Small intestine (tissue), 7 donors: ENCODE measurements at regions not wholly inside any gene's neighbourhood (a gene's known extent, or its start where the extent isn't known, plus 50 kb on each side); places are given as distances from the start of the nearest gene placed in this dataset.

Experiments used
- DNase-seq, 2 donors: peaks; one replicate each; pipeline versions ENCODE4 v3.0.0 to v3.0.0-alpha.2; 2013
- FAIRE-seq: peaks from 2 replicates; lab custom pipeline; 2012; peaks lifted over from hg19 to GRCh38; lab: Jason Lieb, UNC
- H3K27ac ChIP-seq, 3 donors: one replicate each; pipeline ENCODE4 v1.5.1; 2013; ENCODE audit warnings: low read length in 2 of 3, mild to moderate bottlenecking in 2 of 3, control low read depth in 1 of 3, inconsistent platforms in 1 of 3, low read depth in 1 of 3, moderate library complexity in 1 of 3
- H3K27me3 ChIP-seq, 3 donors: one replicate each; pipeline ENCODE4 v1.6.1; 2013; ENCODE audit warnings: low read length in 3 of 3, inconsistent platforms in 1 of 3; ENCODE audit not compliant: control insufficient read depth in 3 of 3, insufficient read depth in 3 of 3
- H3K36me3 ChIP-seq, 3 donors: one replicate each; pipeline ENCODE4 v1.6.1; 2013; ENCODE audit warnings: low read length in 3 of 3, inconsistent platforms in 1 of 3, low read depth in 1 of 3, mild to moderate bottlenecking in 1 of 3, moderate library complexity in 1 of 3; ENCODE audit not compliant: control insufficient read depth in 3 of 3, insufficient read depth in 2 of 3
- H3K4me1 ChIP-seq, 3 donors: one replicate each; pipeline ENCODE4 v1.6.1; 2013; ENCODE audit warnings: low read length in 2 of 3, inconsistent platforms in 1 of 3, low read depth in 1 of 3, mild to moderate bottlenecking in 1 of 3, moderate library complexity in 1 of 3; ENCODE audit not compliant: control insufficient read depth in 3 of 3, insufficient read depth in 2 of 3
- H3K4me3 ChIP-seq, 3 donors: one replicate each; pipeline ENCODE4 v1.5.1; 2013; ENCODE audit warnings: low read length in 3 of 3, control low read depth in 1 of 3, inconsistent platforms in 1 of 3, low read depth in 1 of 3, mild to moderate bottlenecking in 1 of 3, moderate library complexity in 1 of 3
- H3K9me3 ChIP-seq, 2 donors: one replicate each; pipeline ENCODE4 v1.6.1; 2013; ENCODE audit warnings: low read depth in 1 of 2, low read length in 1 of 2; ENCODE audit not compliant: control insufficient read depth in 2 of 2, insufficient read depth in 1 of 2
- WGBS, 3 donors: extraction: QIAGEN DNeasy Blood & Tissue Kit; methylation state at CpG; one replicate each; pipeline ENCODE4 v1.1.7; 2013; 5-methylcytosine and 5-hydroxymethylcytosine counted together
- donor health status: healthy with polysubstance abuse.
- donor health status: control.
- donor health status: control.
- donor health status: Bipolar disorder and iron deficiency.
- donor health status: healthy.

- Histone ChIP-seq H3K27me3 (no peaks in the 10 kb centered on the region), H3K4me1 (no peaks in the 10 kb centered on the region), H3K36me3 (no peaks in the 10 kb centered on the region), H3K4me3 (no peak overlapping the region), H3K27ac (no peak overlapping the region), H3K9me3 (peaks cover 0 to 6% of the 10 kb centered on the region in 2 donors)
- 78 to 90% (median 79%) methylated on average over 1 of the region's 1 CpG for WGBS, 3 donors
- FAIRE-seq (no peak), DNase-seq (no peak)
Measured at GRCh38 chr4:175339100-175339707, 421.0 kb downstream of the ADAM29 start.

DNA sequence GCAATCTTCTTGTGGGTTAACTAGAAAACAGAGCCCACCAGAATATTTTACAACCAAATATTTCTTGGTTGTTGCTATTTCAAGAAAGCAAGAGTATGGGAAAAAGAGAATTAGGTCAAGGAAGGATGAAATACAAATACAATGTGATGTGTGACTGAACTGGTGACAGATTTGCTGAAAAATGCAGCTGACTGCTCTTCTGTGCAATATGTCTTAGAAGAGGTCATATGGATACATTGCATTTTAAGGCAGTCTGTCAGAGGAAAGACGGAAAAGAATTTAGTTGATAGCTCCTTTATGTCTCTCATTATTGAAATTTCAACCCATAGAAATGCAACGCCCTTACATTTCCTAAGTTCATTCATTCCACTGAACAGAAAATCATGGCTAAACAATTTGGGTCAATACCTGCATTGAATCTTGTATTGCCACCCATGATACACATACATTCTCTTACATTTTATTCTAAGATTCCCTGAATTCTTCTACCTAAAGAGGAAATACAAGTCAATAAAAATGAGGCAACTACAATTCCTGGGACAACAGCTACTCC is 423.1 kb downstream of the ADAM29 start:
- WGBS, 3 donors = 61 to 82% (median 77%) methylated on average over 2 of the region's 2 CpGs
- H3K27ac ChIP-seq = no peak overlapping the region
- H3K9me3 ChIP-seq = peaks cover 0 to 10% of the 10 kb centered on the region in 2 donors
- no peak overlapping the region for H3K4me3 ChIP-seq
- DNase-seq (no peak), FAIRE-seq (no peak)
- no peaks in the 10 kb centered on the region for H3K36me3 ChIP-seq
- H3K4me1 ChIP-seq = no peaks in the 10 kb centered on the region
- no peaks in the 10 kb centered on the region for H3K27me3 ChIP-seq

GRCh38 chr4:175346376-175346775 is 428.2 kb downstream of the ADAM29 start:
- DNase-seq (no peak), FAIRE-seq (no peak)
- no peak overlapping the region for H3K4me3 ChIP-seq
- H3K27ac ChIP-seq = no peak overlapping the region
- peaks cover 0 to 10% of the 10 kb centered on the region in 2 donors for H3K9me3 ChIP-seq
- no peaks in the 10 kb centered on the region for H3K4me1 ChIP-seq
- WGBS, 3 donors = 84 to 90% (median 87%) methylated on average over 2 of the region's 2 CpGs
- no peaks in the 10 kb centered on the region for H3K36me3 ChIP-seq
- H3K27me3 ChIP-seq = no peaks in the 10 kb centered on the region

GRCh38 chr4:175350246-175350645 is 432.1 kb downstream of the ADAM29 start:
- 81 to 83% (median 82%) methylated on average over 3 of the region's 3 CpGs for WGBS, 3 donors
- Histone ChIP-seq H3K36me3 (no peaks in the 10 kb centered on the region), H3K27ac (no peak overlapping the region), H3K9me3 (no peaks in the 10 kb centered on the region), H3K4me1 (no peaks in the 10 kb centered on the region), H3K4me3 (no peak overlapping the region), H3K27me3 (no peaks in the 10 kb centered on the region)
- no peak for DNase-seq
- no peak for FAIRE-seq

GRCh38 chr4:175351473-175351872 is 433.3 kb downstream of the ADAM29 start:
- Histone ChIP-seq H3K27me3 (no peaks in the 10 kb centered on the region), H3K4me1 (no peaks in the 10 kb centered on the region), H3K9me3 (no peaks in the 10 kb centered on the region), H3K4me3 (no peak overlapping the region), H3K27ac (no peak overlapping the region), H3K36me3 (no peaks in the 10 kb centered on the region)
- DNase-seq = no peak
- 70 to 87% (median 86%) methylated on average over 2 of the region's 2 CpGs for WGBS, 3 donors
- no peak for FAIRE-seq

DNA sequence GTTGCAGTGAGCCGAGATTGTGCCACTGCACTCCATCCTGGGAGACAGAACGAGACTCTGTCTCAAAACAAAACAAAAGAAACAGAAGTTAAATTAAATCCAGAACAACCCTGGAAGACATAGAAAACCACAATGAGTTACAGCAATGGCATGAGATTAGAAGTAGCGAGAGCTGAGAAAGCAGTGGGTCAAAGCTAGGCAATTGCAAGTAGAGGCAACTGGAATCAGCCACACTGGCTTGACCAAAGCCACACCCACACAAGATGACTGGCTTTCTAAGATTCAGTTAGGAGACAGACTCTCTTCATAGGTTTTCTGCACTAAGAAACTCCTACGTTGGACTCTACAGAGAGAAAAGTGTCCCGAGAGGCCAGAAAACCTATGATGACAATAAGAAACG is 443.0 kb downstream of the GPM6A start:
- 73 to 79% (median 75%) methylated on average over 6 of the region's 6 CpGs for WGBS, 3 donors
- no peaks in the 10 kb centered on the region for H3K9me3 ChIP-seq

DNA sequence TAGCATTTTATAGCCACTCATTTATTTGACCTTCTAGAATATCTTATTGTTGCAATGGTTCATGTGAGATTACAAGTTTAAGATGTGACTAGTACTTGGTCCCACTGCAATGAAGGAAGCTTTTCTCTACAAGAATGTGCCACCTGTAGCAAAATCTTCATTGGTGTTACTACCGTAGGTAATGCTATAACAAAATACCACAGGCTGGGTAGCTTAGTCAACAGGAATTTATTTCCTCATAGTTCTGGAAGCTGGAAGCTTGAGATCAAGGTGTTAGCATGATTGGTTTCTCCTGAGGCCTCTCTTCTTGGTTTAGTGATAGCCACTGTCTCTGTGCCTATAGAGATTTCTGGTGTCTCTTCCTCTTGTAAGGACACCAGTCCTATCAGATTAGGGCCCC is 441.0 kb downstream of the GPM6A start:
- no peaks in the 10 kb centered on the region for H3K9me3 ChIP-seq
- no peak for FAIRE-seq
- WGBS, 3 donors = 73 to 87% (median 84%) methylated on average over 1 of the region's 1 CpG
- H3K4me3 ChIP-seq = no peak overlapping the region
- no peak for DNase-seq
- no peaks in the 10 kb centered on the region for H3K27me3 ChIP-seq
- no peak overlapping the region for H3K27ac ChIP-seq
- H3K4me1 ChIP-seq = no peaks in the 10 kb centered on the region
- H3K36me3 ChIP-seq = no peaks in the 10 kb centered on the region

More for the DNA sequence above, 443.0 kb downstream of the GPM6A start:
- Histone ChIP-seq H3K4me3 (no peak overlapping the region), H3K27me3 (no peaks in the 10 kb centered on the region), H3K36me3 (no peaks in the 10 kb centered on the region), H3K4me1 (no peaks in the 10 kb centered on the region), H3K27ac (no peak overlapping the region)
- FAIRE-seq (no peak), DNase-seq (no peak)

DNA sequence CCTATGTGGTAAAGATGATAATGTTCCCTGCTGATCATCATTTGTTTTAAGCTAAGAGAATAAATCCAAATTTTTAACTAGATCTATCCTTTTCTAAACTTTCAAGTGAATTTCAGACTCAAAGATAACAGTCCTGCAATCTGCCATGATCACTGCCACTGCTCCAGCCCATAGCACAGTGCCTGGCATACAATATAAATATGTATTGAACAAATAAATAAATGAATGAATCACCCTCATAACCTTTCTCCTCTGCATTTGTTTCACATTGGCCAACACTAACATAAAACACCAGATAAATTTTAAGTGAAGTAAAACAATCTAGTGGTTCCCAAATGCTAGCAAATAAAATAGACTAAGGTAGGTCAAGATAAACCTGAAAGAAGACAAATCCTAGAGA is 439.0 kb downstream of the GPM6A start:
- FAIRE-seq = no peak
- Histone ChIP-seq H3K27me3 (no peaks in the 10 kb centered on the region), H3K4me1 (no peaks in the 10 kb centered on the region), H3K4me3 (no peak overlapping the region), H3K27ac (no peak overlapping the region), H3K36me3 (no peaks in the 10 kb centered on the region), H3K9me3 (no peaks in the 10 kb centered on the region)
- no peak for DNase-seq

- no peaks in the 10 kb centered on the region for H3K4me1 ChIP-seq
- H3K27me3 ChIP-seq = no peaks in the 10 kb centered on the region
- DNase-seq = no peak
- H3K4me3 ChIP-seq = no peak overlapping the region
- H3K36me3 ChIP-seq = no peaks in the 10 kb centered on the region
- no peak overlapping the region for H3K27ac ChIP-seq
- FAIRE-seq = no peak
- H3K9me3 ChIP-seq = no peaks in the 10 kb centered on the region
- 84 to 87% (median 85%) methylated on average over 3 of the region's 3 CpGs for WGBS, 3 donors
Measured at GRCh38 chr4:175374459-175374858, 437.6 kb downstream of the GPM6A start.
